ENCODE measurements at regions not wholly inside any gene's neighbourhood (a gene's known extent, or its start where the extent isn't known, plus 50 kb on each side); places are given as distances from the start of the nearest gene placed in this dataset.

- no peak for TF ChIP-seq POLR2AphosphoS5 (IDR thresholded peaks at IDR 0.05; ENCODE audit: borderline replicate concordance, low read depth, low read length)
- TF ChIP-seq EZH2 (IDR thresholded peaks at IDR 0.05), result no peak
These were observed 817.5 kb downstream of the EFNA5 start for GRCh38 chr5:106853266-106853665.

All from SK-N-MC (cell line).